ENCODE measurements at regions not wholly inside any gene's neighbourhood (a gene's known extent, or its start where the extent isn't known, plus 50 kb on each side); places are given as distances from the start of the nearest gene placed in this dataset.
"Not testable (repeated sequence)": the region's sequence is repeated elsewhere in the genome, so short reads cannot be mapped to it uniquely, and the experiment has no call there.

GRCh38 chr4:53941331-53941730 is 123.1 kb downstream of the CHIC2 start:
- no peak for DNase-seq (ENCODE audit: low read depth)
- H3K4me3 ChIP-seq (ENCODE audit: low read depth, low read length): no peak overlapping the region
- no peak for TF ChIP-seq CTCF (IDR thresholded peaks at IDR 0.05; ENCODE audit: control insufficient read depth, extremely low read depth, insufficient read depth)

- not testable (repeated sequence) for H3K4me3 ChIP-seq (ENCODE audit: low read depth, low read length); DNase-seq (ENCODE audit: low read depth)
Observed at GRCh38 chr4:53939892-53940291, 124.5 kb downstream of the CHIC2 start.

GRCh38 chr4:53937918-53938317 is 126.5 kb downstream of the CHIC2 start:
- H3K4me3 ChIP-seq (ENCODE audit: low read depth, low read length): no peak overlapping the region
- TF ChIP-seq CTCF (IDR thresholded peaks at IDR 0.05; ENCODE audit: control insufficient read depth, extremely low read depth, insufficient read depth): no peak
- no peak for DNase-seq (ENCODE audit: low read depth)

- no peak for DNase-seq (ENCODE audit: low read depth)
- no peak for TF ChIP-seq CTCF (IDR thresholded peaks at IDR 0.05; ENCODE audit: control insufficient read depth, extremely low read depth, insufficient read depth)
- H3K4me3 ChIP-seq (ENCODE audit: low read depth, low read length): no peak overlapping the region
Observed at GRCh38 chr4:53937327-53937726, 127.1 kb downstream of the CHIC2 start.

- DNase-seq (ENCODE audit: low read depth): no peak
Observed at GRCh38 chr4:53935780-53936179, 128.6 kb downstream of the CHIC2 start.

DNA sequence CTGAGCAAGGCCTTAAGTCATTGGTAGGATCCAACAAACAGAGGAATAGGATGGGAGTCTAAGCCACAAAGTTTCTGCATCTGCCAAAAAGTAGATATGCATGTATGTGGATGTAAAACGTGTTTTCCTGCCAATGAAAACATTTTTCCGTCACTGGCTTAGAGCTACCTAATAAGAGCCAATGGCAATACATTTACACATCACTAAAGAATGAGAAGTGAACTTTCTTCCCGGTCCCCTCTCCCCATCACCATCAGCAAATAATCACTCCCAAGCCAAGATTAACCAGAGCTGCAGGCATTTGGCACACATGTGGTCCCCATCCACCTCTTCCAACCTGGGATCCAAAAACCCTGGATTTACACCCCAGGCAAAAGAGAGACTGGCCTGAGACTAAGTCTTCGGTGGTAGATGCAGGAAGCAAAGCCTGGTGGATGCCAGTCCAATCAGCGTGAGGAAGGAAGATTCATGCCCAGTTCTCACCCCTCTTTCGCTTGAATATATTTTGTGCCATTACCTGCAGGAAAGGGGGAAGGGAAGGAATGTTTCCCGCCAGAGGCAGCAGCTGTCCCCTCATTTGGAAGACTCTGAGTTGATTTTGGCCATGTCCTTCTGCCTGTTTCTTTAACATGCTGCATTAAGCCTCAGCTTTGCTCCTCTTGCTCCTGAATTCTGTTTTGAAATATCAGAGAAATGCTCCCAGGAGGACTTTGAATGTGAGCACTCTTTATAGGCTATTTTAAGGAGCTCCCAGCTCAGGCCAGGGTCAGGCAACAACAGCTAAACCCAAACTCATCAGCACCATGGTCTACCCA is 131.4 kb downstream of the CHIC2 start:
- H3K4me3 ChIP-seq (ENCODE audit: low read depth, low read length): no peak overlapping the region
- no peak for TF ChIP-seq CTCF (IDR thresholded peaks at IDR 0.05; ENCODE audit: control insufficient read depth, extremely low read depth, insufficient read depth)

More at GRCh38 chr4:53935780-53936179, 128.6 kb downstream of the CHIC2 start:
- TF ChIP-seq CTCF (IDR thresholded peaks at IDR 0.05; ENCODE audit: control insufficient read depth, extremely low read depth, insufficient read depth): no peak
- H3K4me3 ChIP-seq (ENCODE audit: low read depth, low read length): no peak overlapping the region

GRCh38 chr4:53931461-53931961 is 132.9 kb downstream of the CHIC2 start:
- TF ChIP-seq CTCF (IDR thresholded peaks at IDR 0.05; ENCODE audit: control insufficient read depth, extremely low read depth, insufficient read depth): no peak
- no peak overlapping the region for H3K4me3 ChIP-seq (ENCODE audit: low read depth, low read length)
- DNase-seq (ENCODE audit: low read depth): no peak

More for the DNA sequence above, 131.4 kb downstream of the CHIC2 start:
- no peak for DNase-seq (ENCODE audit: low read depth)
